ENCODE measurements at regions not wholly inside any gene's neighbourhood (a gene's known extent, or its start where the extent isn't known, plus 50 kb on each side); places are given as distances from the start of the nearest gene placed in this dataset.

- DNase-seq, result no peak
These were observed 50.0 kb downstream of the PITPNM2 start for GRCh38 chr12:123100882-123101281.

GRCh38 chr12:123100450-123100849 is 50.4 kb downstream of the PITPNM2 start:
- no peak for DNase-seq

DNA sequence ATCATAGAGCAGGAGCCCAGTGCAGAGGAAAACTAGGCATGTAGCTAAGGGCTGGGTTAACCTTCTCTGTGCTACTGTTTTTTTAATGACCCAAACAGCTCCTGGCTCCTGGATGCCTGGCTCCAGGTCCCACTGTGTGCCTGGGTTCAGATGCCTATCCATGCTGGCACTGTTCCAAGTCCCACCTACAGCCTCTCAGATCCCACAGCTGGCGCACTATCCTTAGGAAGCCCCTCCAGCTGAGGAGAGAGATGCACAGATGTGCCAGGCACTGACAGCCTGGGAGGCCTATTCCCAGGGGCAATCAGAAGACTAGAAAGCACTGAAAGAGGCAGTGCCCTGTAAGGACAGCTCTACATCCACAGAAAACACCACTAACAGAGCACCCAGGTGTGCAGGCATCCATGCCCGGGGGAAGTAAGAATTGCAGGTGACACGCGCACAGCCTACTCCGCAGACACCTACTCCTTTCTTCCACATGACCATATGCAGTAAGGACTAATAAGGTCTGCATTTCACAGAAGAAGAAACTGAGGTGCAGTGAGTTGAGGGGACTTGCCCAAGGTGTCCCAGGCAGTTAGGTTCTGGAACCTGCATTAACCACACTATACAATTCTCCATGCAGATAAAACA is 51.2 kb downstream of the PITPNM2 start:
- no peak for DNase-seq

DNA sequence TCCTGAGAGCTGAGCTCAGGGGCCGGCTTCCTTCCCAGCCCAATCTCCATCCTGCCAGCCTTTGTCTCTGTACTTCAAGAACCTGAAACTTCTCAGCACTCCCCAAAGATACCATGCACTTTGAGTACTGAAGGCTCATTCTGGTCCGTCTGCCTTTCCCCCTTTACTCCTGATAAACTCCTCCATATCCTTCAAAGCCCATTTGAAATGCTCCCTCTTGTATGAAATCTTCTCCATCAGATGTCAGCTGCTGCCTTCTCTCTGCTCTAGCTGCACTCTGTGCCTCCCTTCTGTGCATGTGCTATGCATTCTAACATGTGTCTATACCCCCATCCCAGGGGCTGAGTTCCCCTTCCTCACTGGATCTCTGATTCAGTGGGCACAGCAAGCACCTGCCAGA is 52.1 kb downstream of the PITPNM2 start:
- DNase-seq, result no peak

GRCh38 chr12:123097561-123098084 is 53.3 kb downstream of the PITPNM2 start:
- DNase-seq, result no peak

DNA sequence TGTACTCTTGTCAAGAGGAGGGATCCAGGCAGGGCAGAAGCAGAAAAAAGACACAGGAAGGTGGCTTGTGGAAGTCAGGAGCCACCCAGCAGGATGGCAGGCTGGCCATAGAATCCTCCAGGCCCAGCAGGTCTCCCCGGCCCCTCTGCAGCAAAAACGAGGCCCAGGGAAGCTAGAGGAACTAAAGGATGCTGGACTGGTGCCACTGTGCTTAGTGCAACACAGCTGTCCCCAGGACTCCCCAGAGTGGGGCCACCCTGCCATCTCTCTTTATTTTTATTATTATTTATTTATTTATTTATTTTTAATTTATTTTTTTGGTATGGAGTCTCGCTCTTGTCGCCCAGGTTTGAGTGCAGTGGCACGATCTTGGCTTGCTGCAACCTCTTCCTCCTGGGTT is 54.1 kb downstream of the PITPNM2 start:
- no peak for DNase-seq

DNA sequence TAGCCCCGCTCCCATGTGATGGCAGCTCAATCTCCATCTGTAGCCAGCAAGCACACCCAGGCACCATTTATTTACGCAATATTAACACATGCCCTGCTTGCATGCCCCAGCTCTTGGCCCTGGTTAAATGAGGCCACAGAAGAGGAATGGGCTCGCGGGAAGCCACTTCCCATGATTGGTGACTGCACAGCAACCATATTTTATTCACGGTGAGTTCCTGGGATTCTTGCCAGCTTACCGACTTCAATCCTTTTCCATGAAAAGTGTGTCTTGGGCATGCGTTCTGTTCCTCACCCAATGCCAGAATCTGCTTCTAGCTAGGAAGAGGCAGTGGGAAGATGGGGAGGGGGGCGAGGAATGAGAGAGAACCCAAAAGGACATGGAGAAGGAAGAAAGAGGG is 54.7 kb downstream of the PITPNM2 start:
- DNase-seq, result no peak

DNA sequence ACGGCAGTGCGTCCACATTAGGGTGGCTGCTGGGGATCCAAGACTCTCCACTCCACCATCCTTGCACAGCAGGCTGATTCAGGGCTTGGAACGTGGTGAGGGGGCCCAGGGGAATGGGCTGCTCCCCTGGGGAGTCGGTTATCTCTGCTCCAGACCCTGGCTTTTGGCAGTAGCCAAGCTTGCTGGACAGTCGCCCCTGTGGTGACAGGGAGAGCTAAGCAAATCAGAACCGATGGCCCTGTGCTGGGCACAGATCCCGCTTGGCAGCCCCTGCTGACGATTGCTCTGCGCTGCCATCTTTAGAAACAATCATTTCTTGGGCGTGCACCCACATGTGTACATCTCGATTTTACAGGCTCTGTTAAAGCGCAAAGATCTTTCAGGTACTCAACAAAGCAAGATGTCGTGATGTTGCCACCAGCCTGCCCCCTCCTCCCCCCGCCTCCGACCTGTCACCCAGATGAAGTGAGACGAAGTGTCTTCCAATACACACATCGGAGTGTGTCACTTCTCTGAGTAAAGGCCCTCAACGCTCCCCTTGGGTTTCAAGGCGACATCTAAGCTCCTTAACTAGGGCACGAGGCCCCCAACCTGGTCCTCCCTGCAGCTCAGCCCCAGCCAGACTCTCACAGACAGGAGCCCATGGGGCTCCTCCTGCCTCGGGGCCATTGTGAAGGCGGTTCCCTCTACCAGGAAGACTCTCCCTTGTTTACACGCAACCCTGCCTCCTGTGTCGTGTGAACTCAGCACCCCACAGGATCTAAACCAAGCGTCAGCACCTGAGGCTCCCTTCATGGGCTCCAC is 55.6 kb downstream of the PITPNM2 start:
- no peak for DNase-seq

- no peak for DNase-seq
These were observed 56.4 kb downstream of the PITPNM2 start for GRCh38 chr12:123094349-123095077.

DNA sequence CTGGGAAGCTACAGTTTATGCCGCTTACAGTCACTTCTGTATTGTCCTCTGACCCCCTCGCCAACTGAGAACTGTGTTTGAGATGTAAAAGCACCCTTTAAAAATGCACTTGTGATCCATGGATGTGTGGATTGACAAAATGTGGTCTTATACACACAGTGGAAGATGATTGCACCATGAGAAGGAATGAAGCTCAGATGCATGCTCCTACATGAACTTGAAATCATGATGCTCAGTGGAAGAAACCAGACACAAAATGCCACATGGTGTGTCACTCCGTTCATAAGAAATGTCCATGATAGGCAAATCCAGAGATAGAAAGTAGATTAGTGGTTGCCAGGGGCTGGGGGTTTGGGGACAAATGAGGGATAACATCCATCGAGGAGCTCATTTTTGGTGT is 58.0 kb downstream of the PITPNM2 start:
- DNase-seq, result no peak

DNA sequence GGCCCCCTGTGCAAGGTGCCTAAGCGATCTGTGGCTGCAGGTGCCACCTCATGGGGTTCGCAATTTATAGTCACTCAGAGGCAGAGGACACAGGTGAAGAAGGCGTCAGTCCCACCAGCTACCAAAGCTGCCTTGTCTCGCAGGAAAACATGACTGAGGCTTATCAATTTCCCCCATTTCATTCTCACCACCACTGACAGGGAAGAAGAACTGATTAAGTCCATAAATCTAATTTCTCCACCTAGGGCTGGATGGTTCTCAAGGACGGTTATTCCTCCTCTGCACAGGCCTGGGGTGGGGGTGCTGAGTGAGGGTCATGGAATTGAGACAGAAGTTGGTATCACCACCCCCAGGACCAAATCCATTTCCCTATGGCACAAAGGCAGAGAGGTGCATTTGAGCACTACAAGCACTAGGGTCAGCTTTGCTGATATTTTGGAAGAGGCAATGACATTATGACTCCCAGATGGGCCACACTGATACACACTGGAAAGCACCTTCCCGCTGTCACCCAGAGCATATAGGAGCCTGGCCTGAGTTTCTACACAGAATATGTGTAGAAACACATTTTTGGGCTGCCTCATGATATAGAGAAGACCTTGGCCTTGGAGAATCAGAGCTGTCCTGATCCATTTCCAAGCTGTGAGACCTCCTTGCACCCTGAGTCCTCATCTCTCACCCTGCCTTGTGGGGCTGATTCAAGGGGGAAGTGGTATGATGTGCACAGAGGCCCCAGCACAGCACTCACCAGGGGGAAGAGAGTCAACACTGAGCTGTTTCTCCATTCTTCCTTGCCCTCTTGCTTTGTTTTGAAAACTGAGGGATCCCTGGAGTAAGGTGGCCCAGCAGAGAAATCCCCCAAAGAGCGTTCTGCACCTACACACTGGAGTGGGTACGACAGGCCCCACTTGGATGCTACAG is 59.4 kb downstream of the PITPNM2 start:
- DNase-seq, result no peak

DNA sequence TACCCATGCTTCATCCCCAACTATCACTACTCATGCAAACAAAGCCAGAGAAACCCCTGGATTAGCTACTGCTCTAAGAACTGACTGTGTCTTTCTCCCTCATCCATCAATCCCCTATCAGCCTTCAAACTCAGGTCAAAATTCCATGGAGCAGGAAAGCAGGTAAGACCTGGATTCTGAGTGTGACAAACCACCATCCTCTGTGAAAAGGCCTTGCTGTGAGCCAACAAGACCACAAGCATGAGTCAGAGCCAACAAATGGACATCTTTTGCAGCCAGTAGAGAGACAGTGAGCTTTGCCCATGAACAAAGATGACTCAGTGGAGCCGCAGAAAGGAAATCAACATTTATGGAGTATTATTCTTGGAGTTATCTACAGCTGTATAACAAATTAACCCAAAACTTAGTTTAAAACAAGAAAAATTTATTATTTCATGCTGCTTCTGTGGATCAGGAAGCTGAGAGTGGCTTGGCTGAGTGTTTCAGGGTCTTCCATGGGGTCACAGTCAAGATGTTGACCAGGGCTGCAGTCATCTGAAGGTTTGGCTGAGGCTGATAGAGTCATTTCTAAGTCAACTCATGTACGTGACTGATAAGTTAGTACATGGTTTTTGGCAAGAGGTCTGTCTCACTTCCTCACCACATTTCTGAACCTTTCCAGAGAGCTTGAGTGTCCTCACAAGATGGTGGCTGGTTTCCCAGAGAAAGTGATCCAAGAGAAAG is 61.1 kb downstream of the PITPNM2 start:
- DNase-seq, result no peak

DNA sequence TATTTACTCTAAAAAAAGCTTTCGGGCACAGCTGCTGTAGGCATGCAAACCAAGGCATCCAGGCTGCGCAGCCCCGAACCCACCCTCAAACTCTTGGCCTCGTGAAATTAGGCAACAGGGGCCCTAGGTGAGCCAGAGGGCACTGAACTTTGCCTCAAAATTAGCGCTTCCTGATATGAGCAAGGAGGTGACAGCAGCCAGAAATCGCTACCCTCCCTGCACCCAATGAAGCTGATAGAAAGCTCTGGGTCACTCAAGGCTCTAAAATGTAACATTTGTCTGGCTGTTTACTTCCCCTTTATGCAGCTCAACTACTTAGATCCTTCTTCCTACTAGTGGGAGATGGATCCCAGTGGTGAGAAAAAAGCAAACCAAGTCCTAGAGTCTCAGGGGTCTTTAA is 61.8 kb downstream of the PITPNM2 start:
- DNase-seq, result no peak

GRCh38 chr12:123085730-123086487 is 65.0 kb downstream of the PITPNM2 start:
- no peak for DNase-seq

DNA sequence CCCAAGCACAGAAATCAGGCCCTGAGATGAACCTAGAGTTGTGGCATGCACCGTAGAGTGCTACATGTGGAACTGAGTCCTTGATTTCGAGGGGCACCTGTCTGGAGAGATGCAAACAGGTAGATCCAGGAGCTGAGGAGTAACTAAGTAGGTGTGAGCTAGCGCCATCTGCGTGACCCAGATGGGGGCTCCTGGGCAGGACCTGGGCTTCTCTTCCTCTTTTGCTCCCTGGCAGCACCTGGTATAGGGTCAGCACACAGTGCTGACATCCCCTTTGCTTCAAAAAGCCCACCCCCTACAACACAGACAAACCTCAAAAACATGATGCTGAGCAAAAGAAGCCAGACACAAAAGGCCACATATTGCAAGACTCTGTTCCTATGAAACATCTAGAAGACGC is 65.8 kb downstream of the PITPNM2 start:
- DNase-seq, result no peak

GRCh38 chr12:123083661-123084571 is 67.0 kb downstream of the PITPNM2 start:
- DNase-seq, result no peak

- DNase-seq, result no peak
These were observed 70.3 kb downstream of the PITPNM2 start for GRCh38 chr12:123080634-123081033.

GRCh38 chr12:123078531-123079155 is 72.2 kb downstream of the PITPNM2 start:
- no peak for DNase-seq

- DNase-seq, result no peak
These were observed 72.8 kb downstream of the PITPNM2 start for GRCh38 chr12:123078120-123078465.
